Heart left ventricle (tissue), 16 donors: ENCODE measurements at regions not wholly inside any gene's neighbourhood (a gene's known extent, or its start where the extent isn't known, plus 50 kb on each side); places are given as distances from the start of the nearest gene placed in this dataset.

Experiments used
- ATAC-seq, 4 donors: fragments of 200-7000 bp; cut with Tn5 transposase; one replicate each; pipeline ENCODE4 v1.9.1; 2020 to 2022; ENCODE audit warnings: moderate library complexity in 4 of 4, mild to moderate bottlenecking in 3 of 4, moderate number of reproducible peaks in 1 of 4
- DNase-seq, 5 donors: peaks; one replicate each; pipeline ENCODE4 v3.0.0-alpha.2; 2020
- H3K27ac ChIP-seq, 12 donors: fragments of 200-600 bp; sonication (generic) in 4 of 12; one replicate each; pipeline versions ENCODE4 v1.5.0 to v1.8.0; 2016 to 2022; ENCODE audit warnings: mild to moderate bottlenecking in 2 of 12
- H3K27me3 ChIP-seq, 9 donors: fragments of 200-600 bp; sonication (generic) in 2 of 9; one replicate each; pipeline versions ENCODE4 v1.5.1 to v1.8.0; 2016 to 2022; ENCODE audit warnings: mild to moderate bottlenecking in 3 of 9
- H3K36me3 ChIP-seq, 9 donors: fragments of 200-600 bp; sonication (generic) in 2 of 9; one replicate each; pipeline versions ENCODE4 v1.5.0 to v1.8.0; 2018 to 2022; ENCODE audit warnings: mild to moderate bottlenecking in 2 of 9
- H3K4me1 ChIP-seq, 12 donors: fragments of 200-600 bp; sonication (generic) in 4 of 12; one replicate each; pipeline versions ENCODE4 v1.5.0 to v1.8.0; 2016 to 2022; ENCODE audit warnings: mild to moderate bottlenecking in 3 of 12
- H3K4me3 ChIP-seq, 12 donors: fragments of 200-600 bp; sonication (generic) in 4 of 12; one replicate each; pipeline versions ENCODE4 v1.5.0 to v1.8.0; 2017 to 2022; ENCODE audit warnings: mild to moderate bottlenecking in 9 of 12, moderate library complexity in 4 of 12
- H3K9me3 ChIP-seq, 12 donors: fragments of 200-600 bp; sonication (generic) in 4 of 12; one replicate each; pipeline versions ENCODE4 v1.5.0 to v1.8.0; 2016 to 2022; ENCODE audit warnings: mild to moderate bottlenecking in 1 of 12
- POLR2A ChIP-seq, 2 donors: fragments of 450-650 bp; IDR thresholded peaks; one replicate each; pipeline ENCODE4 v1.6.1; 2017; ENCODE audit warnings: antibody characterized with exemption in 2 of 2, mild to moderate bottlenecking in 2 of 2, moderate library complexity in 2 of 2
- WGBS, 4 donors: extraction: QIAGEN DNeasy Blood & Tissue Kit in 2 of 4; methylation state at CpG; one replicate each; pipeline versions ENCODE4 v1.1.5 to v1.1.7; 2013 to 2018; 5-methylcytosine and 5-hydroxymethylcytosine counted together
- intact Hi-C, 10 donors: fragments of 100-400 bp; cut with DNase I; formaldehyde crosslinking; loops; one replicate each; pipeline versions ENCODE4 v1.11.1 to v1.14.2; 2022
- TF ChIP-seq, protein P1 (sequence below), 12 donors: fragments of 200-600 bp; sonication (generic) in 4 of 12; IDR thresholded peaks; one replicate each; pipeline versions ENCODE4 v1.5.0 to v1.8.0; 2018 to 2022; ENCODE audit warnings: antibody characterized with exemption in 12 of 12, mild to moderate bottlenecking in 5 of 12
- donor health status: ischemic (EF 13 %, LVEDD 7.1; RV severe dilation, severe dysfunction).
- donor health status: healthy with polysubstance abuse.
- donor health status: DM: no; HTN: yes; CAD: no.
- donor health status: DM: no; HTN: no; CAD: no.
- donor health status: ischemic (EF 25% LVEDD 6.9; RV normal size, moderate dysfunction).
- donor health status: ischemic (EF 25% LVEDD 5.7; RV mildly dilated, moderate dysfunction).
- donor health status: healthy.
- donor health status: DM: yes; HTN: yes; CAD: no.
- donor health status: ischemic (EF 35%, LVEDD 5.7; RV mildly dilated, moderate dysfunction).
- donor health status: nonischemic (EF 11% LVEDD 7.7; RV severe dilation, severe dysfunction).
- donor health status: DM: yes; HTN: yes; CAD: no.
- donor health status: PGD.
- donor health status: ischemic (EF 29% LVEDD 5.4; RV normal size, mild dysfunction).
- donor health status: nonischemic (EF 23%, LVEDD 6.1; RV moderate dilation, normal function).

DNA sequence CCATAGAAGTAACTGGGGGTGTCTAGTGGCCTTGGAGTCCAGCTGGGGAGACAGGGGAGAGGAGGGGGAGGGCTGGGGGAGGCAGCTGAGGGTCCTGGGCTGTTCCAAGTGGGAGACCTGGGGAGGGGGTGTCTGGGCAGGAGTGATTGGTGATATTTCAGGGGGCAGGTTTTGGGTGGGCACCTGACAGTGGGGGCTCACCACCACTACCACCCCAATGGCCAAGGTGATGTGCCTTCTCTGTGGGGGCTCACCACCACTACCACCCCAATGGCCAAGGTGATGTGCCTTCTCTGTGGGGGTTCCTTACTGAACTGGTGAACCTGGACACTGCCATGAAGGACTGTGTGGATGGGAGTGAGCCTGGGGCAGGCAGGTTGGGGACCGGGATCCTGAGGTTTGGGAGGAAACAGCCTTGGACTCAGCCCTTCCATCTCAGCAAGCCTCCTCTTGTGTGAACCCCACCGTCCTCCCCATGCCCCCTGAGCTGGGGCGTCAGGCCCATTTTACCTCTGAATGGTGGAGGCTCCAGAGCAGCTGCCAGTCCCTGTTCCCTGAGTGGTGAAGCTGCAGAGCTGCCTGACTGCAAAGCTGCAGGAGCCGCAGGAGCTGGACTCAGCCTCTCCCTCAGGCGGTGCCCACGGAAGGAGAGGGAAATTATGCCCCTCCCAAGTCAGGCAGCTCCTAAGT lies 50.6 kb upstream of the ZNF716 start:
- intact Hi-C loops = no loop called here
- DNase-seq (no peak), ATAC-seq (no peak)
- H3K9me3 ChIP-seq = peaks cover 0 to 19% (median 1%) of the 10 kb centered on the region in 12 donors
- no peaks in the 10 kb centered on the region for H3K4me1 ChIP-seq
- no peak overlapping the region for H3K4me3 ChIP-seq
- no peaks in the 10 kb centered on the region for H3K27me3 ChIP-seq
- H3K27ac ChIP-seq = no peak overlapping the region
- no peaks in the 10 kb centered on the region for H3K36me3 ChIP-seq
- WGBS, 4 donors = 47 to 80% (median 74%) methylated on average over 3 to 6 of the region's 6 CpGs
- TF ChIP-seq POLR2A (IDR thresholded peaks at IDR 0.05) = no peak
- TF ChIP-seq, protein P1, sequence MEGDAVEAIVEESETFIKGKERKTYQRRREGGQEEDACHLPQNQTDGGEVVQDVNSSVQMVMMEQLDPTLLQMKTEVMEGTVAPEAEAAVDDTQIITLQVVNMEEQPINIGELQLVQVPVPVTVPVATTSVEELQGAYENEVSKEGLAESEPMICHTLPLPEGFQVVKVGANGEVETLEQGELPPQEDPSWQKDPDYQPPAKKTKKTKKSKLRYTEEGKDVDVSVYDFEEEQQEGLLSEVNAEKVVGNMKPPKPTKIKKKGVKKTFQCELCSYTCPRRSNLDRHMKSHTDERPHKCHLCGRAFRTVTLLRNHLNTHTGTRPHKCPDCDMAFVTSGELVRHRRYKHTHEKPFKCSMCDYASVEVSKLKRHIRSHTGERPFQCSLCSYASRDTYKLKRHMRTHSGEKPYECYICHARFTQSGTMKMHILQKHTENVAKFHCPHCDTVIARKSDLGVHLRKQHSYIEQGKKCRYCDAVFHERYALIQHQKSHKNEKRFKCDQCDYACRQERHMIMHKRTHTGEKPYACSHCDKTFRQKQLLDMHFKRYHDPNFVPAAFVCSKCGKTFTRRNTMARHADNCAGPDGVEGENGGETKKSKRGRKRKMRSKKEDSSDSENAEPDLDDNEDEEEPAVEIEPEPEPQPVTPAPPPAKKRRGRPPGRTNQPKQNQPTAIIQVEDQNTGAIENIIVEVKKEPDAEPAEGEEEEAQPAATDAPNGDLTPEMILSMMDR (IDR thresholded peaks at IDR 0.05) = no peak

DNA sequence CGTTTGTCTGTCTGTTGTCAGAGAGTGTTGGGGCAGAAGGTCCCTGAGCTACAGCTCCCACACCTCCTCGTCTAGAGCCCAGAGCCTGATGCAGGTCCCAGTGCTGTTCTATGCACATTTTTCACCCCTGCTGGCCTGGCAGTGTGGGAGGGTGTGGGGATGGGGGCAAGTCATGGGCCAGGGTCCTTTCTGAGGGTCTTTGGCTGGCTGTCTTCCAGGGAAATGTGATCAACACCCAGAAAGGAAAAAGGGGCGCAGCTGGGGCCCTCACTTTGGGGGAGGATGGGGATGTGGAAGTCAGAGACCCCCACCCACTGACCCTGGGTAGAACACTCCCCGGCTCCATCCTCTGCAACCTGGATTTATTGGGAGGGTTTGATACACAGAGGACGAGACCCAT lies 50.0 kb upstream of the ZNF716 start:
- H3K27ac ChIP-seq = no peak overlapping the region
- intact Hi-C loops = loop anchor here in 3 of 10 donors (5.0 to 10.0 kb wide), 3 partner anchors 45 to 75 kb away; no protein-coding TSS in a partner anchor
- H3K4me3 ChIP-seq = no peak overlapping the region
- no peaks in the 10 kb centered on the region for H3K27me3 ChIP-seq
- TF ChIP-seq, protein P1 (IDR thresholded peaks at IDR 0.05) = no peak
- no peak for TF ChIP-seq POLR2A (IDR thresholded peaks at IDR 0.05)
- ATAC-seq (no peak), DNase-seq (no peak)
- WGBS, 4 donors = 51 to 73% (median 64%) methylated on average over 4 to 5 of the region's 5 CpGs
- H3K9me3 ChIP-seq = peaks cover 0 to 14% (median 0%) of the 10 kb centered on the region in 12 donors
- H3K36me3 ChIP-seq = no peaks in the 10 kb centered on the region
- no peaks in the 10 kb centered on the region for H3K4me1 ChIP-seq
